Osteocyte (in vitro differentiated cells): ENCODE measurements at regions not wholly inside any gene's neighbourhood (a gene's known extent, or its start where the extent isn't known, plus 50 kb on each side); places are given as distances from the start of the nearest gene placed in this dataset.
A peak's percentile ranks its signal among the peaks of the same experiment; 100 is the strongest.

Source experiments
- DNase-seq: peaks from one replicate; pipeline ENCODE4 v3.0.0; 2021; ENCODE audit warnings: mixed read lengths; ENCODE audit not compliant: unreplicated experiment; ENCODE audit errors: extremely low spot score
- H3K27ac Mint-ChIP-seq: one replicate; pipeline ENCODE4 v1.8.0; 2021; ENCODE audit warnings: mild to moderate bottlenecking, mixed read lengths; ENCODE audit not compliant: unreplicated experiment
- H3K27me3 Mint-ChIP-seq: one replicate; pipeline ENCODE4 v1.8.0; 2021; ENCODE audit warnings: mixed read lengths; ENCODE audit not compliant: unreplicated experiment
- H3K36me3 Mint-ChIP-seq: one replicate; pipeline ENCODE4 v1.8.0; 2021; ENCODE audit warnings: mixed read lengths; ENCODE audit not compliant: unreplicated experiment
- H3K4me1 Mint-ChIP-seq: one replicate; pipeline ENCODE4 v1.8.0; 2021; ENCODE audit warnings: mixed read lengths; ENCODE audit not compliant: unreplicated experiment
- H3K4me3 Mint-ChIP-seq: one replicate; pipeline ENCODE4 v1.8.0; 2021; ENCODE audit warnings: mild to moderate bottlenecking, moderate library complexity, mixed read lengths; ENCODE audit not compliant: unreplicated experiment
- H3K9me3 Mint-ChIP-seq: one replicate; pipeline ENCODE4 v1.8.0; 2021; ENCODE audit warnings: mixed read lengths; ENCODE audit not compliant: unreplicated experiment
- TF ChIP-seq, protein P1 (sequence below): fragments of 200-600 bp; sonication (generic); IDR thresholded peaks from 2 replicates; pipeline ENCODE4 v1.5.0; 2021; ENCODE audit warnings: antibody characterized with exemption, mild to moderate bottlenecking, moderate library complexity

GRCh38 chr13:105232439-105232838 lies 1303.0 kb downstream of the EFNB2 start:
- TF ChIP-seq, protein P1, sequence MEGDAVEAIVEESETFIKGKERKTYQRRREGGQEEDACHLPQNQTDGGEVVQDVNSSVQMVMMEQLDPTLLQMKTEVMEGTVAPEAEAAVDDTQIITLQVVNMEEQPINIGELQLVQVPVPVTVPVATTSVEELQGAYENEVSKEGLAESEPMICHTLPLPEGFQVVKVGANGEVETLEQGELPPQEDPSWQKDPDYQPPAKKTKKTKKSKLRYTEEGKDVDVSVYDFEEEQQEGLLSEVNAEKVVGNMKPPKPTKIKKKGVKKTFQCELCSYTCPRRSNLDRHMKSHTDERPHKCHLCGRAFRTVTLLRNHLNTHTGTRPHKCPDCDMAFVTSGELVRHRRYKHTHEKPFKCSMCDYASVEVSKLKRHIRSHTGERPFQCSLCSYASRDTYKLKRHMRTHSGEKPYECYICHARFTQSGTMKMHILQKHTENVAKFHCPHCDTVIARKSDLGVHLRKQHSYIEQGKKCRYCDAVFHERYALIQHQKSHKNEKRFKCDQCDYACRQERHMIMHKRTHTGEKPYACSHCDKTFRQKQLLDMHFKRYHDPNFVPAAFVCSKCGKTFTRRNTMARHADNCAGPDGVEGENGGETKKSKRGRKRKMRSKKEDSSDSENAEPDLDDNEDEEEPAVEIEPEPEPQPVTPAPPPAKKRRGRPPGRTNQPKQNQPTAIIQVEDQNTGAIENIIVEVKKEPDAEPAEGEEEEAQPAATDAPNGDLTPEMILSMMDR = no peak
- Mint-ChIP-seq H3K36me3 (no peaks in the 10 kb centered on the region), H3K27ac (no peak overlapping the region), H3K9me3 (peaks cover 8% of the 10 kb centered on the region), H3K4me1 (peaks cover 19% of the 10 kb centered on the region), H3K27me3 (no peaks in the 10 kb centered on the region), H3K4me3 (no peak overlapping the region)
- no peak for DNase-seq

- TF ChIP-seq, protein P1 = no peak
- H3K4me3 Mint-ChIP-seq = no peak overlapping the region
- H3K36me3 Mint-ChIP-seq = no peaks in the 10 kb centered on the region
Observed at GRCh38 chr13:105232006-105232405, 1303.5 kb downstream of the EFNB2 start.

DNA sequence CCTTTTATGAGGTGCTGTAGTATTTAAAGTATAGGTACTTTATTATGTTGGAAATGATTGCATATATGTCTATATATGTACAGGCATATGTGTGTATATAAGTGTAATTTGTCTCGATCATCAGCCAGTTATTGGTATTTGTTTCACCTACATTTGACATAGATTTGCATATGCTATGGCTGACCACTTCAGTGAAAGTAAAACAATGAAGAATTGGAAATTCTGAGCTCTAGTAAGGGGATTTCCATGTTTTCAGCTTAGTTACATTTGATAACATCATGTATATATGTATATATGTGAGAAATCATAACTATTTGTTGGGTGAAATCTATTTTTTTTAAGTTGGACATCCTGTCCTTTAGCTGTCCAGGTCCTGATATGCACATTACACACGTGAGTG lies 1303.9 kb downstream of the EFNB2 start:
- no peak overlapping the region for H3K4me3 Mint-ChIP-seq
- H3K27ac Mint-ChIP-seq = no peak overlapping the region
- H3K36me3 Mint-ChIP-seq = no peaks in the 10 kb centered on the region
- H3K27me3 Mint-ChIP-seq = no peaks in the 10 kb centered on the region
- TF ChIP-seq, protein P1 = no peak
- H3K9me3 Mint-ChIP-seq = peaks cover 8% of the 10 kb centered on the region
- H3K4me1 Mint-ChIP-seq = peaks cover 19% of the 10 kb centered on the region
- no peak for DNase-seq

More at GRCh38 chr13:105232006-105232405, 1303.5 kb downstream of the EFNB2 start:
- no peaks in the 10 kb centered on the region for H3K27me3 Mint-ChIP-seq
- no peak for DNase-seq
- peaks cover 19% of the 10 kb centered on the region for H3K4me1 Mint-ChIP-seq
- no peak overlapping the region for H3K27ac Mint-ChIP-seq
- peaks cover 8% of the 10 kb centered on the region for H3K9me3 Mint-ChIP-seq

DNA sequence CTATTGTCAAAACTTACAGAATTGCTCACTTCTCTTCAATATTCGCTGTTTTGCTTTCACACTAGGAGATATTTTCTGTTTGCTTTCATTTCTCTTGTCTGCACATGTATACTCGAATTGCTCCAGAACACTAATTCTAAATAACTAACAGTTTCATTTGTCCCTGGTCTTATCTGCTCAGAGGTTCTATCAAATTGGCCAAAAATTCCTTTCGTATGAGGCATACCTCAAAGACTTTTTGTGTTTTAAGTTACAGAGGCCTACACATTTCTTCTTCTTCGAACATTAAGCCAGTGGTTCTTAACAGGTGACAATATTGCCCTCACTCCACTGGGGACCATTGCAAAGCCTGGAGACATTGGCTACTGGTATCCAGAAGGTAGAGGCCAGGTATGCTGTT lies 1314.6 kb downstream of the EFNB2 start:
- Mint-ChIP-seq H3K36me3 (no peaks in the 10 kb centered on the region), H3K9me3 (no peaks in the 10 kb centered on the region), H3K4me3 (no peak overlapping the region), H3K27me3 (no peaks in the 10 kb centered on the region), H3K4me1 (peaks cover 28% of the 10 kb centered on the region), H3K27ac (no peak overlapping the region)
- TF ChIP-seq, protein P1 = no peak
- DNase-seq = no peak

DNA sequence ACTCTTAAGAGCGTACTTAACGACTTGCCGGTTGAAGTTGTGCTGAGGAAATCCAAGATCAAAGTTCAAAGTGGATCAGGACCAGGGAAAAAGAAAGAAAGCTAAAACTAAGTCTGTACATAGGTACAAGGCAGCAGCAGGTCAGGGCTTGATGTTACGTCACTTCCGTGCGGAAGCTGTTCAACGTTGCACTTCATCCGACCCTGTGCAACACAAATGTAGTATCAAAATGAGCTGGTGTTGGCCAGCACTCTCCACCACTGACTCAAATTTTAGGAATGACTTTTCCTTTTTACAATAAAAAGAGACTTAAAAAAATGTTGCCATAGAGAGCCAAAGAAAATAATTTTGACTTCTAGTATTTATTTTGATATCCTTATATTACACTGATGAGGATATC lies 1315.4 kb downstream of the EFNB2 start:
- H3K27me3 Mint-ChIP-seq = no peaks in the 10 kb centered on the region
- no peaks in the 10 kb centered on the region for H3K9me3 Mint-ChIP-seq
- peak overlapping the region; percentile 66 for H3K27ac Mint-ChIP-seq
- H3K36me3 Mint-ChIP-seq = no peaks in the 10 kb centered on the region
- H3K4me3 Mint-ChIP-seq = peak overlapping the region; percentile 3
- TF ChIP-seq, protein P1 = no peak
- no peak for DNase-seq
- peaks cover 28% of the 10 kb centered on the region for H3K4me1 Mint-ChIP-seq
